ENCODE measurements at regions not wholly inside any gene's neighbourhood (a gene's known extent, or its start where the extent isn't known, plus 50 kb on each side); places are given as distances from the start of the nearest gene placed in this dataset.

GRCh38 chr4:37073226-37073840, 171.2 kb upstream of the NWD2 start:
- no peak for DNase-seq (ENCODE audit: low spot score)

DNA sequence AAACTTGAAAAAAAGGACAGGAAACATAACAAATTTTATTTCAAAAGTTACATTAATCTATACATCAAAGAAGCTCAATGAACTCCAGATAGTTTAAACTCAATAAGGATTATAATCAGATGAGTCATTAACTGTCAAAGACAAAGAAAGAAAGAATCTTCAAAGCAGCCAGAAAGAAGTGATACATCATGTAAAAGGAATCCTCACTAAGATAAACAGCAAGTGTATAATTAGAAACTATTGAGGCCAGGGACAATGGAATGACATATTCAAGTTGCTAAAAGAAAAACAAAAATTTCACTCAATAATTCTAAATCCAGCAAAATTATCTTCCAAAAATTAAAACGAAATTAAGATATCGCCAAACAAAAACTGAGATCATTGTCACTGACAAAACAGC, 161.6 kb upstream of the NWD2 start:
- DNase-seq (ENCODE audit: low spot score): no peak

GRCh38 chr4:37095925-37096324, 148.6 kb upstream of the NWD2 start:
- DNase-seq (ENCODE audit: low spot score): no peak

GRCh38 chr4:37101182-37101581, 143.4 kb upstream of the NWD2 start:
- no peak for DNase-seq (ENCODE audit: low spot score)

DNA sequence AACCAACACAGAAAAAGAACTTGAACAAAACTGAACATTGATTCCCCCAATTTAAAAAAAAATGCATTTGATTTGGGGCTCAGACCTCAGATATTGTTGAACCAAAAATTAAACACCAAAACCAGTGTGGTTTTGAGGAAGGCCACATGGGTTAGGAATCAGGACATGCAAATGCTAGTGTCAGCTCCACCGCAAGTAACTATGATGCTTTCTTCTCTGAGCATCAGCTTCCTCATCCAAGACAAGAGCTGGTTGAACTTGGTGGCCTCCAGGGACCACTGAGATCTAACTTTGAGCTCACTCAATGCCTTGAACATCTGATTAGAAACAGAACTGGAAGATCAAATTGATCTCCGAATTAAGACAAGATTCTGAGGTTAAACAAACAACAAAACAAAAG, 142.9 kb upstream of the NWD2 start:
- DNase-seq (ENCODE audit: low spot score): no peak

DNA sequence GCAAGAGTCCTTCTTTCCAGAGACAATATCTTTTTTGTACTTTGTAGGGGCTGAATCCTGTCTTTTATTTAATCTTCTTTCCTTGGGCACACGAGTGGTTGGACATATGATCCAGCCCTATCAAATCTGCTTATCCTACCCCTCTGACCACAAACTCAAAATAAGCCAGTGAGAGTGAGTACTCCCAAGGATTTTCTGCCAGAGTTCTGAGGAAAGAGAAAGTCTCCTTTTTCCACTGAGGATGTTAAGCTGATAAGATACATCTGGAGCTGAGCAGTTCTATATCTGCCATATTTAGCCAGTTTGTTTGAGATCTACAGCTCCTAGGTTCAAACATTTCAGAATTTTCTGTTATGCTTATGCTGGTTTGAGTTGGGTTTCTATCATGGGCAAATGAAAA, 134.8 kb upstream of the NWD2 start:
- DNase-seq (ENCODE audit: low spot score): no peak

DNA sequence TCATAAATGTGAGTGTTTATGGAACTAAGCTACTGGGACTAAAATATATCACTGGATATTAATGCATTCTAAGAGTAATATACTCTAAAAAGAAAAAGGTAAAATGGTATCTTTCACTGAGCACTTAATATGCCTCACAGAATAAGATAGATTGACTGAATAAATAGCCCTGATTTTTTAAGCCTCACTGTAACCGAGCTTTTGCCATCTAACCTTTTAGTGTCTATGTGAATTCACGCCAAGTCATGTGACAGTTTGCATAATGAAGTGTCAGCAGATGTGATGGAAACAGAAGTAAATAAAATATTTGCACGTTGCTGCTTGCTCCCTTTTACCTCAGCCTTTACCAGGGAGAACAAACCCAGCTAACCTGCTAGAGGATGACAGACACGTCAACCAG, 119.7 kb upstream of the NWD2 start:
- DNase-seq (ENCODE audit: low spot score): no peak

GRCh38 chr4:37126051-37126450, 118.5 kb upstream of the NWD2 start:
- DNase-seq (ENCODE audit: low spot score): no peak

- DNase-seq (ENCODE audit: low spot score): no peak
These were observed 114.1 kb upstream of the NWD2 start for GRCh38 chr4:37130465-37130864.

GRCh38 chr4:37132351-37132974, 112.1 kb upstream of the NWD2 start:
- no peak for DNase-seq (ENCODE audit: low spot score)

- no peak for DNase-seq (ENCODE audit: low spot score)
These were observed 111.6 kb upstream of the NWD2 start for GRCh38 chr4:37132975-37133360.

- no peak for DNase-seq (ENCODE audit: low spot score)
These were observed 106.4 kb upstream of the NWD2 start for GRCh38 chr4:37138019-37138653.

- no peak for DNase-seq (ENCODE audit: low spot score)
These were observed 105.8 kb upstream of the NWD2 start for GRCh38 chr4:37138789-37139188.

GRCh38 chr4:37139987-37140386, 104.6 kb upstream of the NWD2 start:
- no peak for DNase-seq (ENCODE audit: low spot score)

- no peak for DNase-seq (ENCODE audit: low spot score)
These were observed 98.3 kb upstream of the NWD2 start for GRCh38 chr4:37146260-37146659.

- no peak for DNase-seq (ENCODE audit: low spot score)
These were observed 86.9 kb upstream of the NWD2 start for GRCh38 chr4:37157476-37158167.

DNA sequence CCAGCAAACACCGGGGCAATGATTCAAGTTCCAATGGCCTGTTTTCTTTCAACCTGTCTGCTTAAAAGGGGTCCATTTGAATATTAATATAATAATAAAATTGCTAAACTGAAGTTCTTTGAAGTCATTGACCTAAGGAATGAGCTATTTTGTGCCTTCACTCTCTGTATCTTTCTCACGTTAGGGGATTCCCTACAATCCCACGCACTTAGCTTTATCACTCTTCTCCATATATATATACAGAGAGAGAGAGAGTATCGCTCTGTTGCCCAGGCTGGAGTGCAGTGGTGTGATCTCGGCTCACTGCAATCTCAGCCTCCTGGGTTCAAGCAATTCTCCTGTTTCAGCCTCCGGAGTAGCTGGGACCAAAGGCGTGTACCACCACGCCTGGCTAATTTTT, 83.9 kb upstream of the NWD2 start:
- DNase-seq (ENCODE audit: low spot score): no peak

DNA sequence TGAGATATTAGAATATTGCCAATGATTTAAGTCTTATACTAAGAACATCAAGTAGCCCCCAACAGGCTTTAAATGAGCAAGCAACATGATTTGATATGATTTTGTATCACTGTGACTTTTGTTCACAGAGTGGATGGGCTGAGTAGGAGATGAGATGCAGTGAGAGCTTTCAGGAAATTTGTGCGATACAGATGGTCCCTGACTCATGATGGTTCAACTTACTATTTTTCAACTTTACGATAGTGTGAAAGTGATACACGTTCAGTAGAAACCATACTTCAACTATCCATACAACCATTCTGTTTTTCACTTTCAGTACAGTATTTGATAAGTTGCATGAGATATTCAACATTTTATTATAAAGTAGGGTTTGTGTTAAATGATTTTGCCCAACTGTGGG, 78.7 kb upstream of the NWD2 start:
- no peak for DNase-seq (ENCODE audit: low spot score)

DNA sequence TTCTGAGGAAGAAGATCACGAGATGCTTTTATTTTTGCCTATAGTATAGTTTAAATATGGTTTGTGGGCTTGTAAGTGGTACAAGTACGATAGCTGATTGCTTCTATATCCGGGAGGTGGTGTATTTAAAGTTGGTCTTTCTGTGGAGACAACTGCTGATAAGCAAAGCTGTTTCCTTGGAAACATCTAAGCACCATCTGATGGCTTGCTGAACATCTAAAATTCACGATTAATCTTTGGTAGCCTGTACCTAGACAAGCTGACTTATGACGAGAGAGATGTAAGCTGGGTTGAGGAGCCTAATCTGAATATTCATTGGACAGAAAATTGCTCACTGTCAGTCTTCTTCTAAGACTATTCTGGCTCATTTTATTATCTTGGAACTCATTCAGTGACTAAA, 74.6 kb upstream of the NWD2 start:
- no peak for DNase-seq (ENCODE audit: low spot score)

DNA sequence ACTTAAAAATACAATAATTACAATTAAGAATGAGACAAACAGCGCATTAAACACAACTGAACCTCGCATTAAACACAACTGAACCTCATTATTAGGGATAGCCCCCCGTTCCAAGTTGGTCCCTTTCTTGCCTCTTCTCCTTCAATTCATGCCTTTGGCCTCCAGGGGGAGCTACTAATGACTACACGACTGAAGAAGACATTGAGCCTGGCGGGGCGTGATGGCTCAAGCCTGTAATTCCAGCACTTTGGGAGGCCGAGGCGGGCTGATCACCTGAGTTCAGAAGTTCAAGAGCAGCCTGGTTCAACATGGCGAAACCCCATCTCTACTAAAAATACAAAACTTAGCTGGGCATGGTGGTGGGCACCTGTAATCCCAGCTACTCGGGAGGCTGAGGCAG, 56.4 kb upstream of the NWD2 start:
- DNase-seq (ENCODE audit: low spot score): no peak

All from germinal center (tissue), 1 donor.